Endothelial cell of umbilical vein (primary cell): ENCODE measurements at regions not wholly inside any gene's neighbourhood (a gene's known extent, or its start where the extent isn't known, plus 50 kb on each side); places are given as distances from the start of the nearest gene placed in this dataset.

ENCODE experiments used
- POLR2A ChIP-seq: IDR thresholded peaks from 2 replicates; pipeline ENCODE4 v1.6.1; 2012; ENCODE audit warnings: low read depth, mild to moderate bottlenecking, control low read depth, low read length
- TF ChIP-seq, protein P1 (sequence below): IDR thresholded peaks from 2 replicates; pipeline ENCODE4 v1.6.1; 2011; ENCODE audit not compliant: insufficient read depth, insufficient read length
- TF ChIP-seq, protein P2 (sequence below), 2 donors: IDR thresholded peaks; 1 replicate in 1 of 2; 2 replicates in 1 of 2; pipeline ENCODE4 v1.5.1; 2011; ENCODE audit warnings: low read length in 2 of 2, mild to moderate bottlenecking in 2 of 2, moderate library complexity in 2 of 2, control low read depth in 1 of 2, inconsistent platforms in 1 of 2, low read depth in 1 of 2; ENCODE audit not compliant: insufficient read depth in 1 of 2; ENCODE audit errors: extremely low read depth in 1 of 2

DNA sequence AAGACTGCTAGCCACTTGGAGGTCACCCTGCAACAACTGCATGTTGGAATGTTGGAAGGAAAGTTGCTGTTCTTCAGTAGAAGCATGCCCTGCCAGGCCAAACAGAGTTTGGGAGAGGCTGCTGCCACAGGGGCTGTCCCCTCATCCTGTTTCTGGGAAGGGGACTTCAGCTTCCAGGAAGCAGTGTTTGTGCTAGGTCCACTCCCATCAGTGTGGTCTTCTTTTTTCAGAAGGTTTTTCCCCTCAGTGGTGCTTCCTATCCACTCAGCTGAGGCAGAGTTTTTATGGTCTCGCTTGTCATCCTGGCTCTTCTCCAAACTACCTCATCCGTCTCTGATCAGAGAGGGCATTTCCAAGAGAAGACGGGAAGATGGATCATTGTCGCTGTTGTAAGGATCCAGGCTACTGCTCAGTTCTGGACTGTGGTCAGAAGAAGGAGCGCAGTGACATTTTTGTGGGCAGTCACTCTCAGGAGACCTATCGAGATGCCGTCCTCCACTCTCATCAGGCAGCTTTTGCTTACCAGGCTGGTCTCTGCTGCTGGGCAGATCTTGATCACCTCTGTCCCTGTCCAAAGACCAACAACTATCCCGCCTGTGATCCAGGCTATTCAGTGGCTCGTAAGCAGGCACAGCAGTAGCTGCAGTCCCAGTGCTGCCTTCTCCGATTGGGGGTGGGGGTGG, 97.8 kb upstream of the C5orf63 start:
- TF ChIP-seq, protein P1, sequence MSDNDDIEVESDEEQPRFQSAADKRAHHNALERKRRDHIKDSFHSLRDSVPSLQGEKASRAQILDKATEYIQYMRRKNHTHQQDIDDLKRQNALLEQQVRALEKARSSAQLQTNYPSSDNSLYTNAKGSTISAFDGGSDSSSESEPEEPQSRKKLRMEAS, result no peak
- TF ChIP-seq, protein P2, sequence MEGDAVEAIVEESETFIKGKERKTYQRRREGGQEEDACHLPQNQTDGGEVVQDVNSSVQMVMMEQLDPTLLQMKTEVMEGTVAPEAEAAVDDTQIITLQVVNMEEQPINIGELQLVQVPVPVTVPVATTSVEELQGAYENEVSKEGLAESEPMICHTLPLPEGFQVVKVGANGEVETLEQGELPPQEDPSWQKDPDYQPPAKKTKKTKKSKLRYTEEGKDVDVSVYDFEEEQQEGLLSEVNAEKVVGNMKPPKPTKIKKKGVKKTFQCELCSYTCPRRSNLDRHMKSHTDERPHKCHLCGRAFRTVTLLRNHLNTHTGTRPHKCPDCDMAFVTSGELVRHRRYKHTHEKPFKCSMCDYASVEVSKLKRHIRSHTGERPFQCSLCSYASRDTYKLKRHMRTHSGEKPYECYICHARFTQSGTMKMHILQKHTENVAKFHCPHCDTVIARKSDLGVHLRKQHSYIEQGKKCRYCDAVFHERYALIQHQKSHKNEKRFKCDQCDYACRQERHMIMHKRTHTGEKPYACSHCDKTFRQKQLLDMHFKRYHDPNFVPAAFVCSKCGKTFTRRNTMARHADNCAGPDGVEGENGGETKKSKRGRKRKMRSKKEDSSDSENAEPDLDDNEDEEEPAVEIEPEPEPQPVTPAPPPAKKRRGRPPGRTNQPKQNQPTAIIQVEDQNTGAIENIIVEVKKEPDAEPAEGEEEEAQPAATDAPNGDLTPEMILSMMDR (IDR thresholded peaks at IDR 0.05; ENCODE audit: extremely low read depth in 1 of 2, insufficient read depth in 1 of 2, low read depth in 1 of 2, low read length in 2 of 2), result no peak
- TF ChIP-seq POLR2A, result no peak
